ENCODE measurements at regions not wholly inside any gene's neighbourhood (a gene's known extent, or its start where the extent isn't known, plus 50 kb on each side); places are given as distances from the start of the nearest gene placed in this dataset.

DNA sequence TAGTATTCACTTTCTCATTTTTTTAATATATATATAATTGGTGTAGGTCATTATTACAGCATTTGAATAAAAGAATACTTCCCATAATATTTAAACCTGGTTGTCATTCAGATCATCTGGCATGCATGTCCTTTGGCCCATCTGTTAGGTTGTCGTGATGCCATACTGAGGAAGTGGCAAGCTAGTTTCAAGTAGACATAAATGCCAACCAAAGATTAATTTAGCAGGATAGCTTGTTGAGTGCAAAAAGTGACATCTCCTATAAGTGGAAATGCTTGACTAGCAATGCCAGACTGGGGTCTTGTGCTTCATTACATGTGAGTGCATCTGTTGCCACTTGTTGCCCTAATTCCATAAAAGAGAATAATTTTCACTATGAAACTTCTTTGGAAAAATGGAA, 1044.7 kb downstream of the GRIK2 start:
- CTCF ChIA-PET = no interaction called here
- Histone ChIP-seq H3K9ac (replicated peaks; ENCODE audit: extremely low read depth, insufficient read depth, low read length) (no peak overlapping the region), H3K4me2 (ENCODE audit: insufficient read depth, low read length) (no peak overlapping the region), H4K20me1 (replicated peaks; ENCODE audit: control insufficient read depth, extremely low read depth, insufficient read depth, low read length) (no peaks in the 10 kb centered on the region), H3K36me3 (ENCODE audit: control insufficient read depth in 2 of 2, extremely low read depth in 1 of 2, insufficient read depth in 2 of 2, low read length in 2 of 2) (no peaks in the 10 kb centered on the region), H3K79me2 (ENCODE audit: control insufficient read depth, insufficient read depth, low read length) (no peaks in the 10 kb centered on the region), H3K9me1 (replicated peaks; ENCODE audit: control insufficient read depth, extremely low read depth, insufficient read depth, low read length) (no peaks in the 10 kb centered on the region), H3K4me3 (replicated peaks in 1 of 3; ENCODE audit: insufficient read depth in 1 of 3, low read depth in 1 of 3, low read length in 3 of 3) (no peak overlapping the region), H3K27ac (ENCODE audit: insufficient read depth, low read depth, low read length) (no peak overlapping the region), H3K4me1 (ENCODE audit: control insufficient read depth, extremely low read depth, insufficient read depth, low read length) (no peaks in the 10 kb centered on the region), H3K27me3 (ENCODE audit: control insufficient read depth in 2 of 2, insufficient read depth in 2 of 2, low read length in 2 of 2) (no peaks in the 10 kb centered on the region), H3K9me3 (replicated peaks; ENCODE audit: control insufficient read depth, insufficient read depth, low read length) (peaks cover 2% of the 10 kb centered on the region), H2AFZ (ENCODE audit: low read depth, low read length) (no peak overlapping the region)
- FAIRE-seq (no peak), DNase-seq (ENCODE audit: low read depth, low spot score) (no peak)
- dilution Hi-C loops (cut with MboI; ENCODE audit: extremely low pct_ligation_motif_present, low sequenced_read_pairs) (no loop called here), intact Hi-C loops (cut with micrococcal nuclease) (no loop called here)
- POLR2A ChIA-PET = no interaction called here
- BruUV-seq (replicated peaks) = no TSS peak
- TF ChIP-seq JUN (IDR thresholded peaks at IDR 0.05; ENCODE audit: borderline replicate concordance, insufficient read depth, insufficient read length, low read depth) = no peak
- TF ChIP-seq POLR2AphosphoS5 (IDR thresholded peaks at IDR 0.05; ENCODE audit: insufficient read depth, low read depth, low read length) = no peak
- no peak for TF ChIP-seq POLR2A (IDR thresholded peaks at IDR 0.05; ENCODE audit: low read depth, low read length)
- no peak for TF ChIP-seq MYC (IDR thresholded peaks at IDR 0.05; ENCODE audit: low read depth, low read length)
- no peak for TF ChIP-seq EZH2 (IDR thresholded peaks at IDR 0.05; ENCODE audit: borderline replicate concordance, low read depth, low read length, severe bottlenecking)
- TF ChIP-seq, protein P1, sequence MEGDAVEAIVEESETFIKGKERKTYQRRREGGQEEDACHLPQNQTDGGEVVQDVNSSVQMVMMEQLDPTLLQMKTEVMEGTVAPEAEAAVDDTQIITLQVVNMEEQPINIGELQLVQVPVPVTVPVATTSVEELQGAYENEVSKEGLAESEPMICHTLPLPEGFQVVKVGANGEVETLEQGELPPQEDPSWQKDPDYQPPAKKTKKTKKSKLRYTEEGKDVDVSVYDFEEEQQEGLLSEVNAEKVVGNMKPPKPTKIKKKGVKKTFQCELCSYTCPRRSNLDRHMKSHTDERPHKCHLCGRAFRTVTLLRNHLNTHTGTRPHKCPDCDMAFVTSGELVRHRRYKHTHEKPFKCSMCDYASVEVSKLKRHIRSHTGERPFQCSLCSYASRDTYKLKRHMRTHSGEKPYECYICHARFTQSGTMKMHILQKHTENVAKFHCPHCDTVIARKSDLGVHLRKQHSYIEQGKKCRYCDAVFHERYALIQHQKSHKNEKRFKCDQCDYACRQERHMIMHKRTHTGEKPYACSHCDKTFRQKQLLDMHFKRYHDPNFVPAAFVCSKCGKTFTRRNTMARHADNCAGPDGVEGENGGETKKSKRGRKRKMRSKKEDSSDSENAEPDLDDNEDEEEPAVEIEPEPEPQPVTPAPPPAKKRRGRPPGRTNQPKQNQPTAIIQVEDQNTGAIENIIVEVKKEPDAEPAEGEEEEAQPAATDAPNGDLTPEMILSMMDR (IDR thresholded peaks at IDR 0.05; ENCODE audit: extremely low read depth in 1 of 2, insufficient read depth in 1 of 2, low read depth in 1 of 2, low read length in 2 of 2) = no peak
- TF ChIP-seq FOS (IDR thresholded peaks at IDR 0.05; ENCODE audit: borderline replicate concordance, insufficient read depth, low read length) = no peak
- TF ChIP-seq MAX (IDR thresholded peaks at IDR 0.05; ENCODE audit: insufficient read depth, insufficient read length) = no peak
- no peak for TF ChIP-seq GATA2 (IDR thresholded peaks at IDR 0.05; ENCODE audit: insufficient read depth, insufficient read length, low read depth, low read length)

Data from endothelial cell of umbilical vein (primary cell).